A673 (cell line): ENCODE measurements at regions not wholly inside any gene's neighbourhood (a gene's known extent, or its start where the extent isn't known, plus 50 kb on each side); places are given as distances from the start of the nearest gene placed in this dataset.

Source experiments
- EZH2 ChIP-seq: fragments of 200-600 bp; sonication (generic); IDR thresholded peaks from 2 replicates; pipeline ENCODE4 v1.6.1; 2017; ENCODE audit warnings: borderline replicate concordance, low read depth, mild to moderate bottlenecking, mixed read lengths, antibody characterized with exemption, low read length; ENCODE audit not compliant: poor library complexity, severe bottlenecking
- TF ChIP-seq, protein P1 (sequence below): fragments of 300-800, 200-600 bp; sonication (generic); conservative IDR thresholded peaks from 2 replicates; pipeline ENCODE4 v1.5.1; 2017; ENCODE audit warnings: low read depth, mild to moderate bottlenecking, antibody characterized with exemption, low read length, moderate library complexity, mixed read lengths

DNA sequence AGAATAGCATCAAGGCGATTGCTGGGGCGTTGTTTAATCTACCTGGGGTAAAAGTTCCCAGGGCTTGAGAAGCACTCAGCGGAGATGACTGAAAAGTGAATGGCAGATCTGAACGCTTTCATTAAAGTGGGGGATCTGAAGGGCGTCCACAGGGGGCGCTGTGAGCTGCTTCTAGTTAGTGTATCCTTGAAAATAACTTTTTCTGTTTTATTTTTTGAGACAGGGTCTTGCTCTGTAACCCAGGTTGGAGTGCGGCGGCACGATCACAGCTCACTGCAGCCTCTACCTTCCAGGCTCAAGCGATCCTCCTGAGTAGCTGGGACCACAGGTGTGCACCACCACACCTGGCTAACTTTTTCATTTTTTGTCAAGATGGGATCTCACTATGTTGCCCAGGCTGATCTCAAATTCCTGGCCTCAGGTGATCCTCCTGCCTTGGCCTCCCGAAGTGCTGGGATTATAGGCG is 360.4 kb downstream of the SEC14L1 start:
- TF ChIP-seq, protein P1, sequence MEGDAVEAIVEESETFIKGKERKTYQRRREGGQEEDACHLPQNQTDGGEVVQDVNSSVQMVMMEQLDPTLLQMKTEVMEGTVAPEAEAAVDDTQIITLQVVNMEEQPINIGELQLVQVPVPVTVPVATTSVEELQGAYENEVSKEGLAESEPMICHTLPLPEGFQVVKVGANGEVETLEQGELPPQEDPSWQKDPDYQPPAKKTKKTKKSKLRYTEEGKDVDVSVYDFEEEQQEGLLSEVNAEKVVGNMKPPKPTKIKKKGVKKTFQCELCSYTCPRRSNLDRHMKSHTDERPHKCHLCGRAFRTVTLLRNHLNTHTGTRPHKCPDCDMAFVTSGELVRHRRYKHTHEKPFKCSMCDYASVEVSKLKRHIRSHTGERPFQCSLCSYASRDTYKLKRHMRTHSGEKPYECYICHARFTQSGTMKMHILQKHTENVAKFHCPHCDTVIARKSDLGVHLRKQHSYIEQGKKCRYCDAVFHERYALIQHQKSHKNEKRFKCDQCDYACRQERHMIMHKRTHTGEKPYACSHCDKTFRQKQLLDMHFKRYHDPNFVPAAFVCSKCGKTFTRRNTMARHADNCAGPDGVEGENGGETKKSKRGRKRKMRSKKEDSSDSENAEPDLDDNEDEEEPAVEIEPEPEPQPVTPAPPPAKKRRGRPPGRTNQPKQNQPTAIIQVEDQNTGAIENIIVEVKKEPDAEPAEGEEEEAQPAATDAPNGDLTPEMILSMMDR, result no peak
- TF ChIP-seq EZH2, result no peak
